CD14-positive monocyte (primary cell): ENCODE measurements at regions not wholly inside any gene's neighbourhood (a gene's known extent, or its start where the extent isn't known, plus 50 kb on each side); places are given as distances from the start of the nearest gene placed in this dataset.

Experiments used
- DNase-seq, 3 donors: peaks; one replicate each; pipeline ENCODE4 v3.0.0-alpha.2; 2011 to 2022
- H2AFZ ChIP-seq: 2 replicates; pipeline ENCODE4 v1.6.0; 2012; ENCODE audit warnings: mild to moderate bottlenecking, low read depth, low read length, inconsistent platforms; ENCODE audit not compliant: insufficient read depth, poor library complexity, severe bottlenecking
- H3K27ac ChIP-seq, 2 donors: 1 replicate in 1 of 2; 2 replicates in 1 of 2; pipeline ENCODE4 v1.5.1; 2012 to 2013; ENCODE audit warnings: low read length in 2 of 2, control low read depth in 1 of 2, inconsistent platforms in 1 of 2, low read depth in 1 of 2, mild to moderate bottlenecking in 1 of 2
- H3K27me3 ChIP-seq, 2 donors: one replicate each; pipeline versions ENCODE4 v1.6.0 to v1.6.1; 2011 to 2013; ENCODE audit warnings: low read length in 2 of 2; ENCODE audit not compliant: control insufficient read depth in 2 of 2, insufficient read depth in 2 of 2
- H3K36me3 ChIP-seq, 2 donors: replicated peaks in 1 of 2; 1 replicate in 1 of 2; 2 replicates in 1 of 2; pipeline versions ENCODE4 v1.5.1 to v1.6.1; 2012 to 2013; ENCODE audit warnings: low read length in 2 of 2, control low read depth in 1 of 2, inconsistent platforms in 1 of 2, mild to moderate bottlenecking in 1 of 2; ENCODE audit not compliant: insufficient read depth in 2 of 2, control insufficient read depth in 1 of 2
- H3K4me1 ChIP-seq, 2 donors: 1 replicate in 1 of 2; 2 replicates in 1 of 2; pipeline versions ENCODE4 v1.5.1 to v1.6.1; 2012 to 2013; ENCODE audit warnings: low read length in 2 of 2, control low read depth in 1 of 2, inconsistent platforms in 1 of 2, mild to moderate bottlenecking in 1 of 2, moderate library complexity in 1 of 2; ENCODE audit not compliant: insufficient read depth in 2 of 2, control insufficient read depth in 1 of 2
- H3K4me2 ChIP-seq: replicated peaks from 2 replicates; pipeline ENCODE3; 2012; ENCODE audit warnings: low read length, moderate library complexity, mild to moderate bottlenecking; ENCODE audit not compliant: poor library complexity, severe bottlenecking; ENCODE audit errors: extremely low read depth
- H3K4me3 ChIP-seq, 3 experiments: fragments of 200-600 bp in 1 of 3; sonication (generic) in 1 of 3; replicated peaks in 1 of 3; 1 replicate in 2 of 3; 2 replicates in 1 of 3; pipeline ENCODE4 v1.5.1; 2011 to 2013; ENCODE audit warnings: low read length in 3 of 3, mild to moderate bottlenecking in 3 of 3, control low read depth in 2 of 3, low read depth in 2 of 3, inconsistent platforms in 1 of 3, moderate library complexity in 1 of 3
- H3K79me2 ChIP-seq: 2 replicates; pipeline ENCODE4 v1.6.0; 2012; ENCODE audit warnings: mild to moderate bottlenecking, control low read depth, inconsistent platforms, low read length, moderate library complexity; ENCODE audit not compliant: insufficient read depth
- H3K9ac ChIP-seq: 2 replicates; pipeline ENCODE4 v1.6.0; 2017; ENCODE audit warnings: low read length, mild to moderate bottlenecking; ENCODE audit not compliant: insufficient read depth, poor library complexity, severe bottlenecking
- H3K9me3 ChIP-seq, 2 donors: replicated peaks in 1 of 2; 1 replicate in 1 of 2; 2 replicates in 1 of 2; pipeline versions ENCODE4 v1.5.1 to v1.6.1; 2012 to 2013; ENCODE audit warnings: low read length in 2 of 2, control low read depth in 1 of 2; ENCODE audit not compliant: control insufficient read depth in 1 of 2, insufficient read depth in 1 of 2
- H4K20me1 ChIP-seq: 2 replicates; pipeline ENCODE4 v1.6.0; 2012; ENCODE audit warnings: mild to moderate bottlenecking, low read length, control low read depth, moderate library complexity; ENCODE audit not compliant: insufficient read depth
- H3K27ac Mint-ChIP-seq, 7 donors: one replicate each; pipeline ENCODE4 v1.8.0; 2020; ENCODE audit warnings: mild to moderate bottlenecking in 7 of 7, mixed read lengths in 7 of 7, moderate library complexity in 6 of 7, inconsistent platforms in 2 of 7
- H3K27me3 Mint-ChIP-seq, 3 donors: one replicate each; pipeline ENCODE4 v1.8.0; 2021 to 2022; ENCODE audit warnings: low read depth in 3 of 3, mild to moderate bottlenecking in 3 of 3, mixed read lengths in 3 of 3, moderate library complexity in 3 of 3, inconsistent platforms in 1 of 3
- H3K36me3 Mint-ChIP-seq, 2 donors: one replicate each; pipeline ENCODE4 v1.8.0; 2020; ENCODE audit warnings: mixed read lengths in 2 of 2, inconsistent platforms in 1 of 2, mild to moderate bottlenecking in 1 of 2
- H3K4me1 Mint-ChIP-seq: one replicate; pipeline ENCODE4 v1.8.0; 2020; ENCODE audit warnings: mild to moderate bottlenecking, mixed read lengths
- H3K4me3 Mint-ChIP-seq, 2 donors: one replicate each; pipeline ENCODE4 v1.8.0; 2020; ENCODE audit warnings: mild to moderate bottlenecking in 2 of 2, mixed read lengths in 2 of 2, moderate library complexity in 1 of 2
- H3K9me3 Mint-ChIP-seq, 7 donors: one replicate each; pipeline ENCODE4 v1.8.0; 2020 to 2022; ENCODE audit warnings: mixed read lengths in 7 of 7, mild to moderate bottlenecking in 6 of 7, moderate library complexity in 6 of 7, inconsistent platforms in 2 of 7
- CTCF ChIP-seq: fragments of 200-600 bp; IDR thresholded peaks from one replicate; pipeline ENCODE4 v1.8.0; 2022; ENCODE audit warnings: antibody characterized with exemption, mild to moderate bottlenecking
- WGBS: methylation state at CpG from one replicate; pipeline ENCODE4 v1.1.5; 2013; ENCODE audit warnings: missing lambda C conversion rate; ENCODE audit not compliant: insufficient coverage; 5-methylcytosine and 5-hydroxymethylcytosine counted together
- intact Hi-C, 2 donors: fragments of 100-400 bp; cut with micrococcal nuclease; formaldehyde crosslinking; loops; one replicate each; pipeline versions ENCODE4 v1.15.0 to v1.15.1; 2023

DNA sequence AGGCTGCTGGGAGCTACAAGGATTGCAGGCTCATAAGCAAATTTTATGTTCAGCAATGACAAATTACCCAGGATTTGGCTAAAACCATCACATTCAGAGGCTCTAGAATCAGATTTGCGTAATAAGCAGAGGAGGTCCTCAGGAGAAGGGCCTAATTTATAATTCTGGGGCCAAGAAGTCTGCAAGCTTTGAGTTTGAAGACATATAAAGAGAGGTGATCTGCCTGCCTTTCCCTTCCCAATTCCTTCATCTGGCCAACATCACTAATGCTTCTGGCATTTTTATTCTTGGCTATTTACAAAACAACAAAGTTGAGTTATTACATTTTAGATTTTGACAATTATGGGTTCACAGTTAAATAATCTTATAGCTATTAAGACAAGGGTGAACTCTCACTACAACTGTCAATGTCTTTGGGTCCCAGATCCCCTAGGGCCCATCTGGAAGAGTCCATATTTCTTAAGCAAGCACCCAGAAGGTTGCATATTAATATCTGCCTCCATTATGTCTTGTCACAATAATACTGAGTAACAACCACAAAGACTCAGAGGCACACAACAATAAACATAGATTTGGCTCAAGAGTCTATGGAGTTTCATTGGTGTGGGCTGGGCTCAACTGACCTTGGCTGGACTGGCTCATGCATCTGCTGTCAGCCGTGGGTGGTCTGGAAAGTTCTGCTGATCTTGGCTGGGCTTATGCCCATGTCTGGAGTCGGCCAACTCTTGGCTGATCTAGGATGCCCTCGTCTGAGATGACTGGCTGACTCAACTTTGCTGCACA lies 67.2 kb upstream of the CD82 start:
- peaks cover 0 to 2% (median 0%) of the 10 kb centered on the region in 7 donors for H3K9me3 Mint-ChIP-seq
- no peaks in the 10 kb centered on the region for H4K20me1 ChIP-seq
- H3K4me3 ChIP-seq = no peak overlapping the region
- WGBS = 83% methylated on average over 2 of the region's 4 CpGs
- no peak for DNase-seq
- no peak for TF ChIP-seq CTCF
- peaks cover 3 to 10% (median 7%) of the 10 kb centered on the region in 3 donors for H3K27me3 Mint-ChIP-seq
- no peak overlapping the region for H3K4me2 ChIP-seq
- H3K27me3 ChIP-seq = no peaks in the 10 kb centered on the region
- no peaks in the 10 kb centered on the region for H3K4me1 ChIP-seq
- H3K9me3 ChIP-seq = no peaks in the 10 kb centered on the region
- no peaks in the 10 kb centered on the region for H3K36me3 ChIP-seq
- no peak overlapping the region for H2AFZ ChIP-seq
- no peak overlapping the region for H3K4me3 Mint-ChIP-seq
- H3K27ac Mint-ChIP-seq = no peak overlapping the region
- no peaks in the 10 kb centered on the region for H3K36me3 Mint-ChIP-seq
- no peak overlapping the region for H3K27ac ChIP-seq
- intact Hi-C loops = no loop called here
- no peak overlapping the region for H3K9ac ChIP-seq
- no peaks in the 10 kb centered on the region for H3K4me1 Mint-ChIP-seq
- H3K79me2 ChIP-seq = no peaks in the 10 kb centered on the region

DNA sequence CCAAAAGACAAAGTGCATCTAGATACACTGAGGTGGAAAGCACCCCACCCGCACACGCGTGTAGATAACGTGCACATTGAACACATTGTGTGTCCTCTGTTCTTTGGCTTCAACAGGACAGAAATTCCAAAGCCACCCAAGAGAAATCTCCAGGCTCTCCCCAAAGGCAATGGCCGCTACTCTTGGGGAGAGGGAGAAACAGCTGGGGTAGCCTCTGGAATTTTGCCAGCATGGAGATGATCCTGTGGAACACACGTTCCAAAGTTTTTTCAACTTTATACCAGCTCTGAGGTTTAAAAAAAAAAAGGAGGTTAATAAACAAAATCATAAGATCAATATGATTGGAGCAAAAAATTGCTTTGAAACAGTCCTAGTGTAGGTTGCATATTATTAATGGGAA lies 63.0 kb upstream of the CD82 start:
- Histone ChIP-seq H3K4me3 (no peak overlapping the region), H3K4me1 (no peaks in the 10 kb centered on the region), H3K36me3 (no peaks in the 10 kb centered on the region), H3K9me3 (peaks cover 0 to 2% of the 10 kb centered on the region in 2 donors), H2AFZ (no peak overlapping the region), H3K4me2 (no peak overlapping the region), H4K20me1 (no peaks in the 10 kb centered on the region), H3K27ac (no peak overlapping the region), H3K27me3 (no peaks in the 10 kb centered on the region), H3K9ac (no peak overlapping the region), H3K79me2 (no peaks in the 10 kb centered on the region)
- peaks cover 0 to 8% (median 6%) of the 10 kb centered on the region in 3 donors for H3K27me3 Mint-ChIP-seq
- H3K27ac Mint-ChIP-seq = no peak overlapping the region
- H3K4me3 Mint-ChIP-seq = no peak overlapping the region
- H3K36me3 Mint-ChIP-seq = no peaks in the 10 kb centered on the region
- H3K4me1 Mint-ChIP-seq = no peaks in the 10 kb centered on the region
- TF ChIP-seq CTCF = no peak
- 100% methylated on average over 4 of the region's 6 CpGs for WGBS
- intact Hi-C loops = no loop called here
- DNase-seq = no peak
- peaks cover 0 to 9% (median 2%) of the 10 kb centered on the region in 7 donors for H3K9me3 Mint-ChIP-seq
